H1 (cell line): ENCODE measurements at regions not wholly inside any gene's neighbourhood (a gene's known extent, or its start where the extent isn't known, plus 50 kb on each side); places are given as distances from the start of the nearest gene placed in this dataset.
A peak's percentile ranks its signal among the peaks of the same experiment; 100 is the strongest.

Source experiments
- CTCF ChIA-PET: fragments of 300-600 bp; sonication (Branson Sonifier 250); formaldehyde crosslinking; loops from one replicate; lab custom pipeline; 2021; ENCODE audit not compliant: partially characterized antibody; lab: Charles Lee
- POLR2A ChIA-PET: fragments of 300-600 bp; sonication (Branson Sonifier 250); formaldehyde crosslinking; loops from one replicate; lab custom pipeline; 2021; ENCODE audit warnings: inconsistent platforms; ENCODE audit not compliant: partially characterized antibody; lab: Charles Lee
- DNase-seq, 2 experiments: peaks; one replicate each; pipeline versions ENCODE4 v3.0.0 to v3.0.0-alpha.2; 2010 to 2022; ENCODE audit warnings: low spot score in 2 of 2, low read depth in 1 of 2, mixed read lengths in 1 of 2
- FAIRE-seq: peaks from 2 replicates; lab custom pipeline; 2011; peaks lifted over from hg19 to GRCh38; lab: Jason Lieb, UNC
- H2AFZ ChIP-seq: 2 replicates; pipeline ENCODE4 v1.8.1; 2012; ENCODE audit warnings: low read length, inconsistent platforms
- H2AK5ac ChIP-seq: 2 replicates; pipeline ENCODE4 v1.6.1; 2013; ENCODE audit warnings: low read depth, low read length
- H2BK120ac ChIP-seq: replicated peaks from 2 replicates; pipeline ENCODE3; 2013; ENCODE audit warnings: low read depth, low read length, inconsistent platforms
- H2BK12ac ChIP-seq: 2 replicates; pipeline ENCODE4 v1.6.1; 2013; ENCODE audit warnings: low read depth, low read length
- H2BK15ac ChIP-seq: 2 replicates; pipeline ENCODE4 v1.6.1; 2013; ENCODE audit warnings: low read length
- H2BK20ac ChIP-seq: 2 replicates; pipeline ENCODE4 v1.6.1; 2013; ENCODE audit warnings: low read length
- H2BK5ac ChIP-seq: 2 replicates; pipeline ENCODE4 v1.6.1; 2013; ENCODE audit warnings: low read depth, low read length
- H3K14ac ChIP-seq: 2 replicates; pipeline ENCODE4 v1.6.1; 2013; ENCODE audit warnings: inconsistent platforms; ENCODE audit not compliant: insufficient read length
- H3K18ac ChIP-seq: 2 replicates; pipeline ENCODE4 v1.6.1; 2013; ENCODE audit warnings: low read length; ENCODE audit errors: extremely low read depth
- H3K23ac ChIP-seq: 2 replicates; pipeline ENCODE4 v1.6.1; 2013; ENCODE audit warnings: inconsistent platforms; ENCODE audit not compliant: insufficient read length
- H3K23me2 ChIP-seq: 2 replicates; pipeline ENCODE4 v1.6.1; 2013; ENCODE audit warnings: low read depth, low read length
- H3K27ac ChIP-seq: 2 replicates; pipeline ENCODE4 v1.6.1; 2011; ENCODE audit warnings: low read depth, low read length, inconsistent platforms
- H3K27me3 ChIP-seq, 4 experiments: replicated peaks in 1 of 4; 1 replicate in 1 of 4; 2 replicates in 3 of 4; pipeline versions ENCODE4 v1.6.1 to v1.8.1; 2011 to 2013; ENCODE audit warnings: low read length in 3 of 4, mild to moderate bottlenecking in 3 of 4, inconsistent platforms in 2 of 4, mixed read lengths in 2 of 4, moderate library complexity in 1 of 4; ENCODE audit not compliant: control insufficient read depth in 3 of 4, insufficient read depth in 3 of 4; ENCODE audit errors: extremely low read depth in 1 of 4
- H3K36me3 ChIP-seq, 4 experiments: 2 replicates each; pipeline versions ENCODE4 v1.6.1 to v1.8.1; 2011 to 2013; ENCODE audit warnings: mild to moderate bottlenecking in 4 of 4, low read length in 3 of 4, moderate library complexity in 2 of 4, control low read depth in 1 of 4, inconsistent platforms in 1 of 4; ENCODE audit not compliant: insufficient read depth in 4 of 4, control insufficient read depth in 2 of 4
- H3K4ac ChIP-seq: replicated peaks from 2 replicates; pipeline ENCODE3; 2013; ENCODE audit warnings: low read length, low read depth, mixed read lengths, inconsistent platforms; ENCODE audit not compliant: insufficient read length
- H3K4me1 ChIP-seq, 4 experiments: replicated peaks in 1 of 4; 1 replicate in 1 of 4; 2 replicates in 3 of 4; pipeline versions ENCODE4 v1.6.1 to v1.8.1; 2011 to 2013; ENCODE audit warnings: low read length in 3 of 4, inconsistent platforms in 2 of 4, mixed read lengths in 1 of 4; ENCODE audit not compliant: insufficient read depth in 4 of 4, control insufficient read depth in 3 of 4
- H3K4me2 ChIP-seq, 2 experiments: 2 replicates each; pipeline versions ENCODE4 v1.6.1 to v1.8.1; 2011 to 2013; ENCODE audit warnings: low read depth in 2 of 2, low read length in 2 of 2, control low read depth in 1 of 2, inconsistent platforms in 1 of 2, mild to moderate bottlenecking in 1 of 2; ENCODE audit not compliant: insufficient read depth in 1 of 2
- H3K4me3 ChIP-seq, 4 experiments: fragments of 200-600, 300-600 bp in 1 of 4; sonication (generic), shearing (Covaris generic), sonication (Bioruptor Twin) in 1 of 4; 2 replicates each; pipeline versions ENCODE4 v1.5.1 to v1.8.1; 2011 to 2016; ENCODE audit warnings: low read length in 4 of 4, low read depth in 3 of 4, control low read depth in 2 of 4, inconsistent platforms in 2 of 4, mild to moderate bottlenecking in 2 of 4, mixed read lengths in 1 of 4, moderate library complexity in 1 of 4; ENCODE audit not compliant: insufficient read depth in 2 of 4; ENCODE audit errors: extremely low read depth in 1 of 4
- H3K56ac ChIP-seq: replicated peaks from 2 replicates; pipeline ENCODE3; 2013; ENCODE audit warnings: low read depth, mild to moderate bottlenecking, mixed read lengths, low read length, inconsistent platforms; ENCODE audit not compliant: insufficient read length
- H3K79me1 ChIP-seq: 2 replicates; pipeline ENCODE4 v1.6.1; 2013; ENCODE audit warnings: low read depth, low read length, control low read depth
- H3K79me2 ChIP-seq, 2 experiments: 2 replicates each; pipeline versions ENCODE4 v1.6.1 to v1.8.1; 2012 to 2013; ENCODE audit warnings: low read length in 2 of 2, mild to moderate bottlenecking in 2 of 2, inconsistent platforms in 1 of 2; ENCODE audit not compliant: insufficient read depth in 2 of 2, control insufficient read depth in 1 of 2
- H3K9ac ChIP-seq, 4 experiments: replicated peaks in 1 of 4; 1 replicate in 1 of 4; 2 replicates in 3 of 4; pipeline versions ENCODE4 v1.6.1 to v1.8.1; 2011 to 2013; ENCODE audit warnings: low read depth in 3 of 4, low read length in 3 of 4, control low read depth in 2 of 4, mild to moderate bottlenecking in 2 of 4, moderate library complexity in 2 of 4, inconsistent platforms in 1 of 4; ENCODE audit errors: extremely low read depth in 1 of 4
- H3K9me3 ChIP-seq, 2 experiments: 2 replicates each; pipeline versions ENCODE4 v1.6.1 to v1.8.1; 2012 to 2013; ENCODE audit warnings: mild to moderate bottlenecking in 2 of 2, moderate library complexity in 2 of 2, control low read depth in 1 of 2, inconsistent platforms in 1 of 2, low read depth in 1 of 2, low read length in 1 of 2, mixed read lengths in 1 of 2; ENCODE audit not compliant: insufficient read depth in 2 of 2
- H4K20me1 ChIP-seq, 2 experiments: replicated peaks in 1 of 2; 2 replicates each; pipeline versions ENCODE3 to v1.8.1; 2011 to 2013; ENCODE audit warnings: inconsistent platforms in 2 of 2, low read length in 2 of 2, mild to moderate bottlenecking in 1 of 2; ENCODE audit not compliant: insufficient read depth in 2 of 2, control insufficient read depth in 1 of 2
- H4K5ac ChIP-seq: 2 replicates; pipeline ENCODE4 v1.6.1; 2013; ENCODE audit warnings: low read length, low read depth, mixed read lengths, inconsistent platforms; ENCODE audit not compliant: insufficient read length
- H4K8ac ChIP-seq: 2 replicates; pipeline ENCODE4 v1.8.0; 2013; ENCODE audit warnings: mild to moderate bottlenecking, moderate library complexity, low read length, inconsistent platforms; ENCODE audit not compliant: insufficient read depth; ENCODE audit errors: extremely low read depth
- H4K91ac ChIP-seq: replicated peaks from 2 replicates; pipeline ENCODE3; 2013; ENCODE audit warnings: low read length, mixed read lengths, inconsistent platforms; ENCODE audit not compliant: insufficient read length
- JUND ChIP-seq: IDR thresholded peaks from 2 replicates; pipeline ENCODE4 v1.6.1; 2011; ENCODE audit warnings: mild to moderate bottlenecking, improper control_type of control experiment, low read length
- TEAD4 ChIP-seq: IDR thresholded peaks from 2 replicates; pipeline ENCODE4 v1.6.1; 2012; ENCODE audit warnings: low read depth, low read length, inconsistent platforms, mixed read lengths
- WGBS, 2 experiments: shearing (Covaris generic) in 1 of 2; methylation state at CpG; one replicate each; pipeline versions ENCODE4 v1.1.6 to v1.1.7; 2013 to 2015; ENCODE audit warnings: low lambda C conversion rate in 2 of 2, mixed read lengths in 2 of 2, inconsistent platforms in 1 of 2, low coverage in 1 of 2, missing lambda C conversion rate in 1 of 2; ENCODE audit not compliant: insufficient replicate concordance in 2 of 2, insufficient coverage in 1 of 2, insufficient read length in 1 of 2; ENCODE audit errors: extremely low coverage in 1 of 2, missing lambda C conversion rate in 1 of 2; 5-methylcytosine and 5-hydroxymethylcytosine counted together

DNA sequence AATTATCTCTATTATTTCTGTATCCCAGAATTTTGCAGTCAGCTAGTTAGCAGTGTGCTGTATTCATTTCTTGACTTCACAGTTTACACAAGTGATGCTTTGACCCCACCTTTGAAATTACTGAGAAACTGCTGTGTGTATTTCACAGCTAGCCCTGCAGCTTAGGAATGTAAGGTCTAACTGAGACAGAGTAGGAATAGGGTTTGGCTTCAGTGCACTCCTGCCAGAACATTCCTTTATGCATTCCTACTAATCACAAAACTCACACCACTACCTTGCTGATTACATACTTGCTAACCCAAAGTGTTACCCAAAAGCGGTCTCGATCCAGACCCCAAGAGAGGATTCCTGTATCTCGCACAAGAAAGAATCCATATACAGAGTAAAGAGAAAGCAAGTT is 551.8 kb downstream of the CDH9 start:
- Histone ChIP-seq H2AFZ (0 out of 2 replicates have a peak overlapping the region, but pooled peaks have one; percentile 47), H3K9ac (no peak overlapping the region), H3K56ac (no peak overlapping the region), H2BK15ac (no peak overlapping the region), H3K4me3 (no peak overlapping the region), H3K18ac (no peak overlapping the region), H3K14ac (no peak overlapping the region), H4K5ac (no peak overlapping the region), H3K23me2 (no peaks in the 10 kb centered on the region), H3K79me2 (no peaks in the 10 kb centered on the region), H2BK12ac (no peak overlapping the region), H2BK20ac (no peak overlapping the region), H2BK5ac (no peak overlapping the region), H3K4ac (no peak overlapping the region), H3K79me1 (no peaks in the 10 kb centered on the region), H4K20me1 (no peaks in the 10 kb centered on the region), H2BK120ac (no peak overlapping the region), H3K9me3 (peaks cover 0 to 7% of the 10 kb centered on the region in 2 experiments; a peak in 2 of 4 replicates), H3K36me3 (no peaks in the 10 kb centered on the region), H4K91ac (no peak overlapping the region), H2AK5ac (no peak overlapping the region), H4K8ac (no peak overlapping the region), H3K27me3 (no peaks in the 10 kb centered on the region), H3K4me2 (no peak overlapping the region), H3K27ac (no peak overlapping the region), H3K4me1 (peaks cover 0 to 5% (median 0%) of the 10 kb centered on the region in 4 experiments; a peak in 1 of 7 replicates), H3K23ac (no peak overlapping the region)
- whole genome bisulfite sequencing, 2 experiments: 97% methylated on average over 3 of the region's 3 CpGs; no CpG with 5 or more reads in 1 of the 2 experiments
- TF ChIP-seq JUND: no peak
- TF ChIP-seq TEAD4: peak; percentile 28; the same call in 1 of the 2 replicates
- FAIRE-seq (no peak), DNase-seq (no peak)
- CTCF ChIA-PET: interaction anchor here (1.5 kb wide), 1 partner anchor 463 kb away, joined by 3 read pairs; no protein-coding TSS in a partner anchor
- POLR2A ChIA-PET: no interaction called here
